ENCODE measurements at regions not wholly inside any gene's neighbourhood (a gene's known extent, or its start where the extent isn't known, plus 50 kb on each side); places are given as distances from the start of the nearest gene placed in this dataset.

DNA sequence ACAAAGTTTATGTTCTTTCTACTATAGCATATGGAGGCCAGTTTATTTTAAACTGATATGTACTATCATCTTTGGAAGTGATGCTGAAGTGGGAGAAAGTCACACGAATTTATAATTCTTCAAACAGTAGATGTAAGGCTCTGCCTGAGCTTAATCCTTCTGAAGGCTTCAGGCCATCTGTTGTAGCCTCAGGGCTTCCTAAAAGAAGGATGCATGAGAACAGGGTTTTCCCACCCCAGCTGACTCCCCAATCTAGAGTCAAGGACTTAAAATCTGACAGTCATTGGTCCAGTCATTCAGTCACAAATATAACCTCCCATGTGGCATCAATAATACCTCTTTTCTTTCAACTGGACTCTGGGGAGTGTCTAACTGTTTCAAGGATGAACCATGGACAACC, 330.5 kb downstream of the KCNS3 start:
- no peak overlapping the region for H3K4me3 ChIP-seq
- no peak overlapping the region for H3K9ac ChIP-seq (ENCODE audit: insufficient read length)
- H3K9me3 ChIP-seq (ENCODE audit: low read depth, low read length) = no peaks in the 10 kb centered on the region
- DNase-seq (ENCODE audit: low read depth, low spot score) = no peak
- TF ChIP-seq EZH2 (IDR thresholded peaks at IDR 0.05) (no peak), FOXP2 (optimal IDR thresholded peaks at IDR 0.05; ENCODE audit: control extremely low read depth, extremely low read length, insufficient read depth) (no peak), POLR2AphosphoS5 (IDR thresholded peaks at IDR 0.05; ENCODE audit: borderline replicate concordance, low read depth, low read length) (no peak)
- no peaks in the 10 kb centered on the region for H3K36me3 ChIP-seq (ENCODE audit: insufficient read depth, low read length)
- H3K27ac ChIP-seq = no peak overlapping the region

DNA sequence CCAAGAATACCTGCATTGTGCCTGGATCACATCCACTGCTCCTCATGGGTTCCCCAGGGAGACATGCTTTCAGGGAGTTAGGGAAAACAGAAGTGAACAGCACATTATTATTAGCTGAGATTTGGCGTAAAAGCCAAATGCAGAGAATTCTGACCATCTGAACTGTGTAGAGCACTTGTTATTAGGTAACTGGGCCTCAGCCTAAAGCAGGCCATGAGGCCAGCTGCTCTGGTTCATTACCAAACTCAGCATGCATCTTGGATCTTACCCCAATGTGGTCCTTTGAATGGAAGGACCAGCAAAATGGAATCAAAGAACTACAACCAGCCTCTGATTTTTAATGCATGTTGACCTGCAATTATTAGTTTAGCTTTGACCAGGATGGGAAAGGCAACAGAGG, 322.3 kb downstream of the KCNS3 start:
- TF ChIP-seq POLR2AphosphoS5 (IDR thresholded peaks at IDR 0.05; ENCODE audit: borderline replicate concordance, low read depth, low read length) (no peak), EZH2 (IDR thresholded peaks at IDR 0.05) (no peak), FOXP2 (optimal IDR thresholded peaks at IDR 0.05; ENCODE audit: control extremely low read depth, extremely low read length, insufficient read depth) (no peak)

DNA sequence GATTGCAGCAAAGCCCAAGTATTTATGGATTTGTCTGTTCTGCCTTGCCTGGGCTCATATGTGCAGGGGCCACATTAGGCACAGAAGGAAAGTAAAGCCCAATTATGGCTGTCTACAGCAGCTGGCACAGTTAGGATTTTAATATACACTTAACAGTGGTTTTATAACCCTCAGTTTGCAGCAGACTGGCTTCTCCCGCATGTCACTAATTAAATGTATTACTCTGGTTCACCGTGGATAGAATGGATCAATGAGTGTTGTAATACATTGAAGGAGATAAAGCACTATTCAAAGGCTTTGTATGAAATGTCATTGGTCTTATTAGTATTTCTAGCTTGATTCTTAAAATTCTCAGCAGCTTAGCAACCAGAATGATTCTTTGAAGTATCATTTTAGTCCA, 320.2 kb downstream of the KCNS3 start:
- H3K9me3 ChIP-seq (ENCODE audit: low read depth, low read length) = no peaks in the 10 kb centered on the region
- no peak for DNase-seq (ENCODE audit: low read depth, low spot score)
- TF ChIP-seq POLR2AphosphoS5 (IDR thresholded peaks at IDR 0.05; ENCODE audit: borderline replicate concordance, low read depth, low read length) (no peak), FOXP2 (optimal IDR thresholded peaks at IDR 0.05; ENCODE audit: control extremely low read depth, extremely low read length, insufficient read depth) (no peak), EZH2 (IDR thresholded peaks at IDR 0.05) (no peak)
- no peak overlapping the region for H3K4me3 ChIP-seq
- no peaks in the 10 kb centered on the region for H3K36me3 ChIP-seq (ENCODE audit: insufficient read depth, low read length)
- no peak overlapping the region for H3K27ac ChIP-seq
- H3K9ac ChIP-seq (ENCODE audit: insufficient read length) = no peak overlapping the region

More for the DNA sequence above, 322.3 kb downstream of the KCNS3 start:
- Histone ChIP-seq H3K9ac (ENCODE audit: insufficient read length) (no peak overlapping the region), H3K36me3 (ENCODE audit: insufficient read depth, low read length) (no peaks in the 10 kb centered on the region), H3K4me3 (no peak overlapping the region), H3K27ac (no peak overlapping the region), H3K9me3 (ENCODE audit: low read depth, low read length) (no peaks in the 10 kb centered on the region)
- DNase-seq (ENCODE audit: low read depth, low spot score) = no peak

- Histone ChIP-seq H3K4me3 (no peak overlapping the region), H3K27ac (no peak overlapping the region), H3K9ac (ENCODE audit: insufficient read length) (no peak overlapping the region), H3K9me3 (ENCODE audit: low read depth, low read length) (no peaks in the 10 kb centered on the region), H3K36me3 (ENCODE audit: insufficient read depth, low read length) (no peaks in the 10 kb centered on the region)
- DNase-seq (ENCODE audit: low read depth, low spot score) = no peak
- TF ChIP-seq FOXP2 (optimal IDR thresholded peaks at IDR 0.05; ENCODE audit: control extremely low read depth, extremely low read length, insufficient read depth) = no peak
- no peak for TF ChIP-seq EZH2 (IDR thresholded peaks at IDR 0.05)
- TF ChIP-seq POLR2AphosphoS5 (IDR thresholded peaks at IDR 0.05; ENCODE audit: borderline replicate concordance, low read depth, low read length) = no peak
These were observed 315.7 kb downstream of the KCNS3 start for GRCh38 chr2:18194161-18194560.

- Histone ChIP-seq H3K4me3 (no peak overlapping the region), H3K27ac (no peak overlapping the region), H3K9ac (ENCODE audit: insufficient read length) (no peak overlapping the region), H3K36me3 (ENCODE audit: insufficient read depth, low read length) (no peaks in the 10 kb centered on the region), H3K9me3 (ENCODE audit: low read depth, low read length) (no peaks in the 10 kb centered on the region)
- TF ChIP-seq POLR2AphosphoS5 (IDR thresholded peaks at IDR 0.05; ENCODE audit: borderline replicate concordance, low read depth, low read length) = no peak
- no peak for TF ChIP-seq EZH2 (IDR thresholded peaks at IDR 0.05)
- no peak for TF ChIP-seq FOXP2 (optimal IDR thresholded peaks at IDR 0.05; ENCODE audit: control extremely low read depth, extremely low read length, insufficient read depth)
- DNase-seq (ENCODE audit: low read depth, low spot score) = no peak
These were observed 308.5 kb downstream of the KCNS3 start for GRCh38 chr2:18186816-18187613.

DNA sequence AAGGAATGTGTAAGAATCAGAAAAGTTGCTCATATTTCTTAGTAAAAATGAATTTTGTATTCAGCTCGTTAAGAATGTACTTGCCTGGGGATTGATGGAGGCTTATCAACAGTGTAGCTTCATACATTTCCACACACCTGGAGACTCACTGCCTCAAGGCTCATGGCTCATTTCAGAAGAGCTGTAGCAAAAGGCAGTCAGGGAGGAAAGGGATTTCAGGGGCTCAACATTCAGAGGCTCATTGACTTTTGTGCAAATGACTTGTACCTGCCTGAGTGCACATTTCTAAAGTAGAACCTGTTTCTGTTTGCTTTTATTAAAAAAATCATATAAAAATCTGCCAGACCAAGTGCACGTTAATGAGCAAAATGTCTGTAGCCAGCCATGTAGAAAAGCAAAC, 304.4 kb downstream of the KCNS3 start:
- H3K36me3 ChIP-seq (ENCODE audit: insufficient read depth, low read length) = no peaks in the 10 kb centered on the region
- H3K4me3 ChIP-seq = no peak overlapping the region
- no peak overlapping the region for H3K9ac ChIP-seq (ENCODE audit: insufficient read length)
- no peak overlapping the region for H3K27ac ChIP-seq
- no peak for DNase-seq (ENCODE audit: low read depth, low spot score)
- H3K9me3 ChIP-seq (ENCODE audit: low read depth, low read length) = no peaks in the 10 kb centered on the region
- TF ChIP-seq POLR2AphosphoS5 (IDR thresholded peaks at IDR 0.05; ENCODE audit: borderline replicate concordance, low read depth, low read length) (no peak), FOXP2 (optimal IDR thresholded peaks at IDR 0.05; ENCODE audit: control extremely low read depth, extremely low read length, insufficient read depth) (no peak), EZH2 (IDR thresholded peaks at IDR 0.05) (no peak)

DNA sequence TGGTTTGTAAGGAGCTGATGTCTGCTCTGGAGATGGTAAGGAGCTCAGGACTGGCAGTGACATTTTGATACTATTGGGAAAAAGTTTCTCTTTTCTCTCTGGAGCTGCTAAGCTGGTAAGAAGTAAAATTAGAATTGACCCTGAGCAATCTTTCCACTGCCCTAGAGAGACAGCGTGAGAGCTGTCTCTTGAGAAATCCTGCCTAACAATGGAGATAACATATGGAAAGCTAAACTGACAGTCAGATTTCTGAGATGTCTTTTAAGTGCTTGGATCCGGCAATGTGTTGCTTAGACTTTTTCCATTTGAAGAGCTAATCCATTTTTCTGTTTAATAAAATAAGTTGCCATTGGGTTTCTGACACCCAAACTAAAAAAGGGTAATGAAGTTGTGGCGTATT, 302.4 kb downstream of the KCNS3 start:
- Histone ChIP-seq H3K9me3 (ENCODE audit: low read depth, low read length) (no peaks in the 10 kb centered on the region), H3K36me3 (ENCODE audit: insufficient read depth, low read length) (no peaks in the 10 kb centered on the region), H3K27ac (no peak overlapping the region), H3K4me3 (no peak overlapping the region), H3K9ac (ENCODE audit: insufficient read length) (no peak overlapping the region)
- TF ChIP-seq EZH2 (IDR thresholded peaks at IDR 0.05) (no peak), POLR2AphosphoS5 (IDR thresholded peaks at IDR 0.05; ENCODE audit: borderline replicate concordance, low read depth, low read length) (no peak), FOXP2 (optimal IDR thresholded peaks at IDR 0.05; ENCODE audit: control extremely low read depth, extremely low read length, insufficient read depth) (no peak)
- no peak for DNase-seq (ENCODE audit: low read depth, low spot score)

DNA sequence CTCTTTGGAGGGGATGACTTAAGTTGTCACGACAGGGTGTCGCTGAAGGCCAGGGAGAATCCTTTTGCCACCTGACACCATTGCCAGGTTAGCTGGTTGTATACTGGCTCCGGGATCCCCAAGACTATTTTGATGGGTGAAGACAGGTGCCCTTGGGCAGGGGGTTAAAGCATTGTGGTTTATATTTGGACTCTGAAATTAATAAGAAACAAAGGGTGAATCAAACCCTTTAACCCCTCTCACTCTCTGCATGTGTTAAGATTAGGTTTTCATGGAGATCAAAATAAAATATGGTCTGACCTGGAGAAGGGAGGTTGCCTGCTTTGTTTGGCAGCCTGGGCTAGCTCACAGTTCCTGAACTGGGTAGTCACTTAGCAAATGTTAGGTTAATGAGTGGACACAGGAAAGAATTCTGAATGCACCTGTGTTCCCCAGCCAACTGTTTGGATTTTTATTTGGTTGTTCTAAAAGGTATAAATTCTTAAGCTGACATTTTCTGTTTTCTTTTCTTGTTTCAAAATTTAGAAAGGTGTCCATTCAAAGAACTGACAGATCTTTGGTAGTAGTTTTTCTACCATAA, 301.7 kb downstream of the KCNS3 start:
- DNase-seq (ENCODE audit: low read depth, low spot score) = no peak
- no peaks in the 10 kb centered on the region for H3K36me3 ChIP-seq (ENCODE audit: insufficient read depth, low read length)
- H3K9ac ChIP-seq (ENCODE audit: insufficient read length) = no peak overlapping the region
- TF ChIP-seq POLR2AphosphoS5 (IDR thresholded peaks at IDR 0.05; ENCODE audit: borderline replicate concordance, low read depth, low read length) (no peak), FOXP2 (optimal IDR thresholded peaks at IDR 0.05; ENCODE audit: control extremely low read depth, extremely low read length, insufficient read depth) (no peak), EZH2 (IDR thresholded peaks at IDR 0.05) (no peak)
- H3K27ac ChIP-seq = no peak overlapping the region
- no peak overlapping the region for H3K4me3 ChIP-seq
- no peaks in the 10 kb centered on the region for H3K9me3 ChIP-seq (ENCODE audit: low read depth, low read length)

Data from SK-N-MC (cell line).